ENCODE measurements at regions not wholly inside any gene's neighbourhood (a gene's known extent, or its start where the extent isn't known, plus 50 kb on each side); places are given as distances from the start of the nearest gene placed in this dataset. TPM values are rescaled to one million over a fixed set of nuclear protein-coding genes. Genes with fewer than 3 reads are reported as not detected.

Small RNA genes in the stretch of these regions (small RNA-seq; reads per million reads assigned to genes)
- gene AL596028.1 (ENCODE audit: low replicate concordance): not detected
- not detected for gene RNA5SP210 (ENCODE audit: low replicate concordance)

All from GM23338 (cell line).